HEK293 (cell line): ENCODE measurements at regions not wholly inside any gene's neighbourhood (a gene's known extent, or its start where the extent isn't known, plus 50 kb on each side); places are given as distances from the start of the nearest gene placed in this dataset.
"Not testable (repeated sequence)": the region's sequence is repeated elsewhere in the genome, so short reads cannot be mapped to it uniquely, and the experiment has no call there.

Experiments
- CTCF ChIA-PET: fragments of 350-600 bp; formaldehyde crosslinking; extraction: SDS; loops from one replicate; lab custom pipeline; 2021; ENCODE audit warnings: antibody characterized with exemption; lab: Yijun Ruan, JAX
- POLR2A ChIA-PET: fragments of 300-600 bp; formaldehyde crosslinking; extraction: SDS; loops from one replicate; lab custom pipeline; 2020; ENCODE audit warnings: antibody characterized with exemption, inconsistent platforms; lab: Yijun Ruan, JAX
- H3K27ac ChIP-seq: fragments of 200-500 bp; sonication (Bioruptor generic); 2 replicates; pipeline ENCODE4 v1.5.1; 2014; ENCODE audit warnings: low read depth, low read length, control low read depth, inconsistent platforms; ENCODE audit errors: extremely low read depth
- H3K36me3 ChIP-seq, 2 experiments: fragments of 200-500 bp in 1 of 2; sonication (Bioruptor generic) in 1 of 2; 1 replicate in 1 of 2; 2 replicates in 1 of 2; pipeline ENCODE4 v1.5.1; 2014 to 2017; ENCODE audit warnings: inconsistent platforms in 2 of 2, low read length in 2 of 2; ENCODE audit not compliant: control insufficient read depth in 2 of 2, insufficient read depth in 1 of 2
- H3K4me1 ChIP-seq: fragments of 200-500 bp; sonication (Bioruptor generic); 2 replicates; pipeline ENCODE4 v1.5.1; 2014; ENCODE audit warnings: mild to moderate bottlenecking, low read length, inconsistent platforms; ENCODE audit not compliant: control insufficient read depth, insufficient read depth
- H3K4me3 ChIP-seq: 2 replicates; pipeline ENCODE4 v1.5.1; 2011; ENCODE audit warnings: low read depth, mild to moderate bottlenecking, control low read depth, low read length, moderate library complexity
- H3K9me3 ChIP-seq: fragments of 200-500 bp; sonication (Bioruptor generic); 2 replicates; pipeline ENCODE4 v1.5.1; 2014; ENCODE audit warnings: low read depth, low read length, inconsistent platforms; ENCODE audit not compliant: control insufficient read depth, insufficient read depth
- PBX3 ChIP-seq: sonication (generic); formaldehyde crosslinking; IDR thresholded peaks from 2 replicates; pipeline ENCODE4 v1.8.1; 2022; ENCODE audit warnings: mild to moderate bottlenecking, moderate library complexity, missing genetic modification reagents
- REPIN1 ChIP-seq: fragments of 450-650 bp; formaldehyde crosslinking; IDR thresholded peaks from 2 replicates; pipeline ENCODE4 v1.5.1; 2017; ENCODE audit warnings: missing biosample characterization, missing genetic modification characterization, low read depth
- SP7 ChIP-seq: fragments of 450-650 bp; formaldehyde crosslinking; IDR thresholded peaks from 2 replicates; pipeline ENCODE4 v1.5.1; 2016; ENCODE audit warnings: missing biosample characterization, missing genetic modification characterization
- YY2 ChIP-seq: fragments of 450-650 bp; formaldehyde crosslinking; IDR thresholded peaks from 2 replicates; pipeline ENCODE4 v1.5.1; 2016; ENCODE audit warnings: missing biosample characterization, missing genetic modification characterization
- ZBTB17 ChIP-seq: fragments of 450-650 bp; formaldehyde crosslinking; IDR thresholded peaks from 2 replicates; pipeline ENCODE4 v1.5.1; 2016; ENCODE audit warnings: missing biosample characterization, missing genetic modification characterization
- ZBTB6 ChIP-seq: fragments of 450-650 bp; formaldehyde crosslinking; IDR thresholded peaks from 2 replicates; pipeline ENCODE4 v1.5.1; 2017; ENCODE audit warnings: missing biosample characterization, missing genetic modification characterization
- ZEB2 ChIP-seq: fragments of 450-650 bp; formaldehyde crosslinking; IDR thresholded peaks from 2 replicates; pipeline ENCODE4 v1.5.1; 2016; ENCODE audit warnings: missing biosample characterization, missing genetic modification characterization
- ZNF138 ChIP-seq: fragments of 450-650 bp; formaldehyde crosslinking; IDR thresholded peaks from 2 replicates; pipeline ENCODE4 v1.5.1; 2016; ENCODE audit warnings: missing biosample characterization, missing genetic modification characterization, borderline replicate concordance
- ZNF169 ChIP-seq: fragments of 450-650 bp; formaldehyde crosslinking; IDR thresholded peaks from 2 replicates; pipeline ENCODE4 v1.5.1; 2016; ENCODE audit warnings: missing biosample characterization, missing genetic modification characterization
- ZNF174 ChIP-seq: fragments of 450-650 bp; formaldehyde crosslinking; IDR thresholded peaks from 2 replicates; pipeline ENCODE4 v1.5.0; 2017; ENCODE audit warnings: missing biosample characterization, mild to moderate bottlenecking, missing genetic modification characterization
- ZNF23 ChIP-seq: fragments of 450-650 bp; formaldehyde crosslinking; IDR thresholded peaks from 2 replicates; pipeline ENCODE4 v1.5.1; 2016; ENCODE audit warnings: missing biosample characterization, missing genetic modification characterization, borderline replicate concordance
- TF ChIP-seq, protein P1 (sequence below): fragments of 450-650 bp; formaldehyde crosslinking; IDR thresholded peaks from 2 replicates; pipeline ENCODE4 v1.5.1; 2016; ENCODE audit warnings: missing biosample characterization, missing genetic modification characterization
- TF ChIP-seq, protein P2 (sequence below): fragments of 450-650 bp; formaldehyde crosslinking; IDR thresholded peaks from 2 replicates; pipeline ENCODE4 v1.5.1; 2016; ENCODE audit warnings: missing biosample characterization, missing genetic modification characterization
- TF ChIP-seq, protein P3 (sequence below): fragments of 450-650 bp; formaldehyde crosslinking; IDR thresholded peaks from 2 replicates; pipeline ENCODE4 v1.5.1; 2016; ENCODE audit warnings: missing biosample characterization, missing genetic modification characterization

- H3K27ac ChIP-seq, H3K9me3 ChIP-seq, CTCF ChIA-PET, H3K4me3 ChIP-seq, H3K4me1 ChIP-seq, H3K36me3 ChIP-seq, POLR2A ChIA-PET: not testable (repeated sequence)
- peak; percentile 94; the same call in 1 of the 2 replicates for TF ChIP-seq ZBTB6
Observed at GRCh38 chr2:241969182-241969581, 99.7 kb downstream of the RTP5 start.

DNA sequence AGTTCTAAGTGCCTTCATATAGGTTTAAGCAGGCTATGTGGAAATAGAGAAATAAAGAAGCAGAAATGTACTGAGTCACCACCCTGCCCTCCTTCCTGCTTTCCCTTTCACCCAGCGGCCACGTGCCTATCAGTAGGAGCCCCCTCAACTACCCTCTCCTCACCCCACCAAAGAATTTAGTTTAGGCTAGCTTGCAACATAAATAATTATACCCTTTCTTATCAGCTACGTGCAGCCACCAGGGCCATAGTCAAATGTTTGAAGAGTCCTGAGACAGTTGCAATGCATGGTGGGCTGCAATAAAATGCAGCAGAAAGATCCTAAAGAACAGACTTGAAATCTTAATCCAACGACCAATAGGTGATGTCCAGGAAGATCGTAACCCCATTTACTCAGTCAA lies 101.2 kb downstream of the RTP5 start:
- CTCF ChIA-PET, result no interaction called here
- H3K36me3 ChIP-seq, result no peaks in the 10 kb centered on the region
- no peaks in the 10 kb centered on the region for H3K4me1 ChIP-seq
- no peaks in the 10 kb centered on the region for H3K9me3 ChIP-seq
- TF ChIP-seq SP7 (tag by site-specific recombination), result peak; percentile 37; the same call in 1 of the 2 replicates
- TF ChIP-seq ZNF23 (tag by site-specific recombination), result no peak
- no peak overlapping the region for H3K27ac ChIP-seq
- no peak overlapping the region for H3K4me3 ChIP-seq
- POLR2A ChIA-PET, result no interaction called here

DNA sequence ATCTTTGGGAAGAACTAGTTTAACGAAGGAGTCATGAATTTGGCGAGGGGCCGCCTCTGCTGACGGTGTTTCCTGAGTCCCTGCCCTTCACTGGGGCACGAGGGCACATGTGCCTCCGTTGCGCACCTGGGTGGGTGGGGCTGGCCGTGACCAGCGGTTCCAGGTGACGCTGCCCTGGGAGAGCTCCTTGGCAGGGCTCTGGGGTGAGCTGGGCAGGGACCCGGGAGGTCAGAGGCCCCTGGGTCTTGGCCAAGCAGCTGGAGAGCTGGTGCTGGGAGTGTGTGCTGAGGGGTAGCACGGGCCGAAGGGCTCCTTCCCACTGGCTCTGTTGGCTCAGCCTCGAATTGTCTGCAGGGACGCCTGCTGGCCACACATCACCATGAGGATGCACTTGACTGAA lies 104.6 kb downstream of the RTP5 start:
- H3K36me3 ChIP-seq, result no peaks in the 10 kb centered on the region
- H3K4me3 ChIP-seq, result no peak overlapping the region
- POLR2A ChIA-PET, result no interaction called here
- H3K4me1 ChIP-seq, result no peaks in the 10 kb centered on the region
- CTCF ChIA-PET, result interaction anchor here (0.7 to 2.1 kb wide), 2 partner anchors 8 to 23 kb away, joined by 3 to 8 read pairs; no protein-coding TSS in a partner anchor
- H3K27ac ChIP-seq, result no peak overlapping the region
- TF ChIP-seq PBX3 (CRISPR knock-in tag), result no peak
- TF ChIP-seq, protein P1, sequence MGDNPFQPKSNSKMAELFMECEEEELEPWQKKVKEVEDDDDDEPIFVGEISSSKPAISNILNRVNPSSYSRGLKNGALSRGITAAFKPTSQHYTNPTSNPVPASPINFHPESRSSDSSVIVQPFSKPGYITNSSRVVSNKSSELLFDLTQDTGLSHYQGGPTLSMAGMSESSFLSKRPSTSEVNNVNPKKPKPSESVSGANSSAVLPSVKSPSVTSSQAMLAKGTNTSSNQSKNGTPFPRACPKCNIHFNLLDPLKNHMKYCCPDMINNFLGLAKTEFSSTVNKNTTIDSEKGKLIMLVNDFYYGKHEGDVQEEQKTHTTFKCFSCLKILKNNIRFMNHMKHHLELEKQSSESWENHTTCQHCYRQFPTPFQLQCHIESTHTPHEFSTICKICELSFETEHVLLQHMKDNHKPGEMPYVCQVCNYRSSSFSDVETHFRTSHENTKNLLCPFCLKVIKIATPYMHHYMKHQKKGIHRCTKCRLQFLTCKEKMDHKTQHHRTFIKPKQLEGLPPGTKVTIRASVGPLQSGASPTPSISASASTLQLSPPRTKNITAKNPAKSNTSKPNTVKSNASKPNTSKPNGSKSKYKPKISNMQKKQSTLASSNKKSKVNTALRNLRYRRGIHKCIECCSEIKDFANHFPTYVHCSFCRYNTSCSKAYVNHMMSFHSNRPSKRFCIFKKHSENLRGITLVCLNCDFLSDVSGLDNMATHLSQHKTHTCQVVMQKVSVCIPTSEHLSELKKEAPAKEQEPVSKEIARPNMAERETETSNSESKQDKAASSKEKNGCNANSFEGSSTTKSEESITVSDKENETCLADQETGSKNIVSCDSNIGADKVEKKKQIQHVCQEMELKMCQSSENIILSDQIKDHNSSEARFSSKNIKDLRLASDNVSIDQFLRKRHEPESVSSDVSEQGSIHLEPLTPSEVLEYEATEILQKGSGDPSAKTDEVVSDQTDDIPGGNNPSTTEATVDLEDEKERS, result no peak
- TF ChIP-seq, protein P2, sequence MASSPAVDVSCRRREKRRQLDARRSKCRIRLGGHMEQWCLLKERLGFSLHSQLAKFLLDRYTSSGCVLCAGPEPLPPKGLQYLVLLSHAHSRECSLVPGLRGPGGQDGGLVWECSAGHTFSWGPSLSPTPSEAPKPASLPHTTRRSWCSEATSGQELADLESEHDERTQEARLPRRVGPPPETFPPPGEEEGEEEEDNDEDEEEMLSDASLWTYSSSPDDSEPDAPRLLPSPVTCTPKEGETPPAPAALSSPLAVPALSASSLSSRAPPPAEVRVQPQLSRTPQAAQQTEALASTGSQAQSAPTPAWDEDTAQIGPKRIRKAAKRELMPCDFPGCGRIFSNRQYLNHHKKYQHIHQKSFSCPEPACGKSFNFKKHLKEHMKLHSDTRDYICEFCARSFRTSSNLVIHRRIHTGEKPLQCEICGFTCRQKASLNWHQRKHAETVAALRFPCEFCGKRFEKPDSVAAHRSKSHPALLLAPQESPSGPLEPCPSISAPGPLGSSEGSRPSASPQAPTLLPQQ (tag by site-specific recombination), result no peak
- no peak for TF ChIP-seq ZNF174
- no peak for TF ChIP-seq ZNF169 (tag by site-specific recombination)
- TF ChIP-seq REPIN1 (tag by site-specific recombination), result no peak
- TF ChIP-seq, protein P3, sequence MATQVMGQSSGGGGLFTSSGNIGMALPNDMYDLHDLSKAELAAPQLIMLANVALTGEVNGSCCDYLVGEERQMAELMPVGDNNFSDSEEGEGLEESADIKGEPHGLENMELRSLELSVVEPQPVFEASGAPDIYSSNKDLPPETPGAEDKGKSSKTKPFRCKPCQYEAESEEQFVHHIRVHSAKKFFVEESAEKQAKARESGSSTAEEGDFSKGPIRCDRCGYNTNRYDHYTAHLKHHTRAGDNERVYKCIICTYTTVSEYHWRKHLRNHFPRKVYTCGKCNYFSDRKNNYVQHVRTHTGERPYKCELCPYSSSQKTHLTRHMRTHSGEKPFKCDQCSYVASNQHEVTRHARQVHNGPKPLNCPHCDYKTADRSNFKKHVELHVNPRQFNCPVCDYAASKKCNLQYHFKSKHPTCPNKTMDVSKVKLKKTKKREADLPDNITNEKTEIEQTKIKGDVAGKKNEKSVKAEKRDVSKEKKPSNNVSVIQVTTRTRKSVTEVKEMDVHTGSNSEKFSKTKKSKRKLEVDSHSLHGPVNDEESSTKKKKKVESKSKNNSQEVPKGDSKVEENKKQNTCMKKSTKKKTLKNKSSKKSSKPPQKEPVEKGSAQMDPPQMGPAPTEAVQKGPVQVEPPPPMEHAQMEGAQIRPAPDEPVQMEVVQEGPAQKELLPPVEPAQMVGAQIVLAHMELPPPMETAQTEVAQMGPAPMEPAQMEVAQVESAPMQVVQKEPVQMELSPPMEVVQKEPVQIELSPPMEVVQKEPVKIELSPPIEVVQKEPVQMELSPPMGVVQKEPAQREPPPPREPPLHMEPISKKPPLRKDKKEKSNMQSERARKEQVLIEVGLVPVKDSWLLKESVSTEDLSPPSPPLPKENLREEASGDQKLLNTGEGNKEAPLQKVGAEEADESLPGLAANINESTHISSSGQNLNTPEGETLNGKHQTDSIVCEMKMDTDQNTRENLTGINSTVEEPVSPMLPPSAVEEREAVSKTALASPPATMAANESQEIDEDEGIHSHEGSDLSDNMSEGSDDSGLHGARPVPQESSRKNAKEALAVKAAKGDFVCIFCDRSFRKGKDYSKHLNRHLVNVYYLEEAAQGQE, result no peak
- no peak for TF ChIP-seq ZEB2 (tag by site-specific recombination)
- no peak for TF ChIP-seq YY2 (tag by site-specific recombination)
- no peak for TF ChIP-seq ZNF138 (tag by site-specific recombination)
- TF ChIP-seq ZBTB17 (tag by site-specific recombination), result no peak
- no peaks in the 10 kb centered on the region for H3K9me3 ChIP-seq
